Gastroesophageal sphincter (tissue), 3 donors: ENCODE measurements at regions not wholly inside any gene's neighbourhood (a gene's known extent, or its start where the extent isn't known, plus 50 kb on each side); places are given as distances from the start of the nearest gene placed in this dataset.
"Not testable (repeated sequence)": the region's sequence is repeated elsewhere in the genome, so short reads cannot be mapped to it uniquely, and the experiment has no call there.

Experiments
- CTCF ChIP-seq, 4 experiments: fragments of 200-600 bp in 2 of 4; fragments of 450-650 bp in 2 of 4; sonication (generic) in 1 of 4; IDR thresholded peaks; one replicate each; pipeline ENCODE4 v1.5.1; 2017 to 2019; ENCODE audit warnings: antibody characterized with exemption in 4 of 4, mild to moderate bottlenecking in 2 of 4, moderate library complexity in 2 of 4
- POLR2A ChIP-seq, 2 donors: fragments of 450-650 bp; IDR thresholded peaks; one replicate each; pipeline ENCODE4 v1.6.1; 2017; ENCODE audit warnings: antibody characterized with exemption in 2 of 2, mild to moderate bottlenecking in 2 of 2, moderate library complexity in 1 of 2

GRCh38 chr2:88941178-88941577, 249.7 kb downstream of the RPIA start:
- not testable (repeated sequence) for TF ChIP-seq CTCF, POLR2A (IDR thresholded peaks at IDR 0.05)
